Activated CD4-positive, alpha-beta T cell treated with anti-CD3 and anti-CD28 coated beads, Interleukin-2, amount 50 U/mL, for 1 hour (primary cell): ENCODE measurements at regions not wholly inside any gene's neighbourhood (a gene's known extent, or its start where the extent isn't known, plus 50 kb on each side); places are given as distances from the start of the nearest gene placed in this dataset.

Source experiments
- DNase-seq: peaks from one replicate; pipeline ENCODE4 v3.0.0-alpha.2; 2020

DNA sequence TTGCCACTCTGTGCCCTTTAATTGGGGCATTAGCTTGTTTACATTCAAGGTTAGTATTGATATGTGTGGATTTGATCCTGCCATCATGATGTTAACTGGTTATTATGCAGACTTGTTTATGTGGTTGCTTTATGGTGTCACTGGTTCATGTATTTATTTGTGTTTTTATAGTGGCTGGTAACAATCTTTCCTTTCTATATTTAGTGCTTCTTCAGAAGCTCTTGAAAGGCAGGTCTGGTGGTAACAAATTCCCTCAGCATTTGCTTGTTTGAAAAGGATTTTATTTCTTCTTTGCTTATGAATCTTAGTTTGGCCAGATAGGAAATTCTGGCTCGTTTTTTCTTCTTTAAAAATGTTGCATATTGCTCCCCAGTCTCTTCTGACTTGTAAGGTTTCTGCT is 215.4 kb downstream of the ZC3H11B start:
- DNase-seq, result no peak

DNA sequence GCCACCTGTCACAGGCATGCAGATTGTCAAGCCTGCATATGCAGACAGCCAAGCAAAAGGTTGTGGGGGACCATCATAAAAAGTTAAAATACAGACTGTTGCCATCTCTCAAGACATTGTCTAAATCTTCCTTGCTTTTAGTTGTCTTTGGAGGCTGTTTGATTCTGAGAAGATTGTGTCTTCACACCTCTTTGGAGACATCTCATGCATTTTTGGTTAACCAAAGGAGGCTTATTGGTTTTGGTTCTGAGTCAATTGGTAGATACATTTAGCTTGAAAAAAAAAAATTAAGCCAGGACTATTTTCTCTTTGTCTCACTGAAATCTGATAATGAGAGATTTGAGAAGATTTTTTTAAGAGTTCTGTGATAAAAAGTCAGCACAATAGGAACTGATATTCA is 217.6 kb downstream of the LYPLAL1 start:
- DNase-seq, result no peak

DNA sequence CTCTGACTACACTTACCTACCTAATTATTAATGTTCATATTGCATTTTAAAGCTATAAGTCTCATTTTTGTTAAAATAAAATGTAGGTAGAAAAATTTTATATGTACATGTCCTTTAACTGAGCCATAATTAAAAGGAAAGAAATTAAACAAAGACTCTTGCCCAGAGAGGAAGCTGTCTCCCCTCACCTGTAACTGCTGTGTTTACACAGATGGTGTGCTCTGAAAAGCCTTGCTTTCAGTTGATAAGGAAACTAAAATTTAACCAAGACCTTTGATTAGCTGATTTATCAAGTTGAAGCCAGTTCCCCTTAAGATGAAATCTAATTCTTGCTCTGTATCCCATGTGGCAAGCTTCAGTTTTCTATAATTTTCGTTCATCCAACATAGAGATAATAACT is 213.5 kb downstream of the LYPLAL1 start:
- no peak for DNase-seq

DNA sequence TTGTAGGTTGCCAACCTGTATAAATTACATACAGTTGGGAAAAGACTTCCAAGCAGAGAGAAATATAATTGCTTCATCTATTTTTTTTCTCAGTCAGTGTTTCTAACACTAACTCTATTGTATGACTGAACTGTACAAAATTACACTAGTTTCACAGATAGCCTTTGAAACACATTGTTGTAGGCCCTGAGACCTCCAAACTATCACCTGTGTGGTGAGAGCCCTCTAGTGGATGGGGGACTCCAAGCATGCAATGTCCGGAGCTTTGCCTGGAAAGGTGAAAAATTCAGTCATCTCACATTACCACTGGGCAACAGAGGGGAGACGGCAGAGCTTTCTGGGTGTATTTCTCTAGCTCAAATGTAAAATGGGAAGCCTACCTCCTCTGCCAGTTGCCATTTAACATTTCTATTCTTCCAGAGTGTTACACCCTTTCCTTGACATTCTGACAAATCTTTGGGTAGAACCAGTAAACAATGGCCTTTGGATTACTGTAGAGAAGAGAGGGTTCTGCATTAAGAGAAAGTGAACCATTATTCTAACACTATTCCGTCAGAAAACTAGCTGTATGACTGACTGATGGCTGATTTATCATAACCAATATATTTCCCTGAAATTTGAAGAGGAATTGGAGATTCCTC is 212.2 kb downstream of the LYPLAL1 start:
- peak; percentile 2 for DNase-seq

DNA sequence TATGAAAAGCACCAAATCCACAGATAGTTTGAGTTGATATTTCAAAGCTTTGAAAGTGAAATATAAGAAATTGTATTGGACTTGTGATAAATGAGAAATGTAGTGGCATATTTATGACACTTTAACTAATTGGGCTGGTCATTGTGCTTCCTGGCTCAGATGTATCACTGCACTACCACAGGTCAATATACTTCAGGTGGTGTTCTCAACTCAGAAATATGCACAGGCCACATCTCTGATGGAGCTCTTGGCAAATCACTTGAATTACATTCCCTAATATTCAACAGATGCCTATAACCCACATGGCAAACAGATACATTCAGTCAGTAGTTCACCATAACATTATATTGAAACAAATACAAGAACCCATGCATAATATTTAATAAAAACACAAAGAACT is 209.6 kb downstream of the LYPLAL1 start:
- no peak for DNase-seq

DNA sequence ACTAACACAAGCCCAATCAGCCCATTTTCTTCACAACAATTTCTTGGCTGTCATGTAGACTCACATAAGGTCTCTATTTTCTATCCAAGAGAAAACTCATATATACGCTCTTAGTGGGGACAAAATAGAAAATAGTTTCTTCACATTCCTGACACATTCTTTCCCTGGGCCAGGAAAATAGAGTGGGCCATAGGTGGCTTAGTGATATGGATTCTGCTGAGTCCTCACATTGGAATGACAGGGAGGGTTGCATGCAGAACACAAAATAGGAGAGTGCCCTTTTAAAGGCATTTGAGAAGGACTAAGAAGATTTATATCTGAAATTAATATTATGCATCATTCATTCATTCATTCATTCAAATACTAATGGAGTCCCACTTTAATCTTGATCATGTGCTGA is 207.7 kb downstream of the LYPLAL1 start:
- no peak for DNase-seq

DNA sequence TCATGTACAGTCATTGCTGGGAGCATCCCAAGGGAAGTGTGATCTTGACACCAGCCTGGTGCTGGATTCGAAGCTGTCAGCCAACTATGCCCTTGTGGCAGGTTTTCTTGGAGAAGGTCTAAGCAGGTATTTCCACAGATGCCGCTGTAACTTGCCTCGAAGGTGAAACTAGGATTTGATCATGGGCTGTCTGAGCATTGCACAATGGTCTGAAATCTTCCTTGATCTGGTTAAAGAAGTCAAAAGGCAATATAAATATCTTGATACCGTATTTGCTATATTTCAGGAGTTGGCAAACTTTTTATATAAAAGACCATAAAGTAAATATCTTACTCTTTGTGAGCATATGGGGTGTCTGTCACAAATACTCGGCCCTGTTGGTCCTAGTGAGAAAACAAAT is 206.8 kb downstream of the LYPLAL1 start:
- no peak for DNase-seq

DNA sequence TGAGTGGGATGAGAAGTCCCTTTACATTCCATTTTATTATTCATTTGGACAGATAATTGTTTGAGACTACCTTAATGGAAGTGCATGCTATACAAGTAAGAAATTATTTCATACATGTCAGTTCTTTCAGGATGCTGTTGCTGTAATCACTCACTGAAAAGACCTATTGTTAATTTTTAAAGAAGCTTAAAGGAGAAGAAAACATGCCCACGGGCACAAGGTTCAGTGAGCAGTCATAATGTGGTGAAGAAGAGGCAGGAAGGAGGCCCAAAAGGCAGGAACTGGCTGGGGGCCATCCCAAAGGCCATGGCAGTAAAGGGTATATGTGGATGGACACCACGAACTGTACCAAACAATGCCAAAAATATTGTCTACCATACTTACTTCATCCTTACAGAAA is 206.0 kb downstream of the LYPLAL1 start:
- no peak for DNase-seq

DNA sequence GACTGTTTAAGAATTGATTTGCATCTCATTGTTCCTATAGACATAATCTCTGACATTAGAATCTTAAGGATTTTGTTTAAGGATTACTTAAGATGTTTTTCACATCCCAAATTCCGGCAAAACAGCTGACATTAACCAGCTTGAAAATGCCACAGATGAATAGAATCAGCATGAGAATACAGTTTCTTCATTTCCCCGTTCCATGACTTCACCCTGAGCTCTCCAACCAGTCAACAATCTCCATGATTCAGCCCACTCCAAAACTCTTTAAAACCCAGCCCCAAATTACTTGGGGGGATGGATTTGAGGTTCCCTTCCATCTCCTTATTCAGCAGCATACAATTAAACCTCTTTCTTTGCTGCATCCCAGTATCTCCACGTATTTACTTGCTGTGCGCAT is 201.0 kb downstream of the LYPLAL1 start:
- no peak for DNase-seq

DNA sequence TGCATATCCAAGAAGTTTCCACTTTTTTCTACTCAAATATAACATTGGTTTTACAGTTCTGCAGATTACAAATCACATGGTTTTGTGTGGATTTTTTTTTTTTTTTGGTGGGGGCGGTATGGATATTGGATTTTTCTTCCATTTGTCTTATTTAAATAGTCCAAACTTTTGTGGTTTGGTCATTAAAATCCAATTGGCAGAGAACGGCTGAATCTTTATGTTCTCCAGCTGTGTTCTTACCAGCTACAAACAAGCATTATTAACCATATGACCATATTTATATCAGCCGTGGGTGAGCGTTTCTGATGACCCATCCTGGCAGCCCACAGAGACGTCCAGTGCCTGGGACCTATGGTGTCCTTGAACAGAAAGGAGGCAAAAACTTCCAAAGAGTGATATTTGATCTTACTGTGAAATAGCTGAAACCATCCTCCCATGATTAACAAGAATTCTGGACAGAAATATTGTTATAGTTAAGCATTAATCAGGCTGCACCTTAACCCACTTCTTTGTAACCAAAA is 200.4 kb downstream of the LYPLAL1 start:
- no peak for DNase-seq

DNA sequence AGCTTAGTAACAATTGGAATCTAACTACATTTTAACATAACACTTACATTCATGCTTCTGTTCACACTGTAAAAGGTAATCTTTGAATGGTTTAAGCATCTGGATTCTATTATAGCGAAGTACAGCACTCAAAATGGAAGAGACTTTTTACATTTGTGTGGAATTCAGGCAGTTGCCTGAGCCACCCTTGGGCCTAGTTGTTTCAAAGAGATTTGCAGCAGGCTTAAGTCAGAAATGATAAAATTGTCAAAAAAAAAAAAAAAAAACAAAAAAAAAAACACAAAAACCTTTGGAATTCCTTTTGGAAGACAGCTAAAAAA is 199.9 kb downstream of the LYPLAL1 start:
- DNase-seq, result no peak

DNA sequence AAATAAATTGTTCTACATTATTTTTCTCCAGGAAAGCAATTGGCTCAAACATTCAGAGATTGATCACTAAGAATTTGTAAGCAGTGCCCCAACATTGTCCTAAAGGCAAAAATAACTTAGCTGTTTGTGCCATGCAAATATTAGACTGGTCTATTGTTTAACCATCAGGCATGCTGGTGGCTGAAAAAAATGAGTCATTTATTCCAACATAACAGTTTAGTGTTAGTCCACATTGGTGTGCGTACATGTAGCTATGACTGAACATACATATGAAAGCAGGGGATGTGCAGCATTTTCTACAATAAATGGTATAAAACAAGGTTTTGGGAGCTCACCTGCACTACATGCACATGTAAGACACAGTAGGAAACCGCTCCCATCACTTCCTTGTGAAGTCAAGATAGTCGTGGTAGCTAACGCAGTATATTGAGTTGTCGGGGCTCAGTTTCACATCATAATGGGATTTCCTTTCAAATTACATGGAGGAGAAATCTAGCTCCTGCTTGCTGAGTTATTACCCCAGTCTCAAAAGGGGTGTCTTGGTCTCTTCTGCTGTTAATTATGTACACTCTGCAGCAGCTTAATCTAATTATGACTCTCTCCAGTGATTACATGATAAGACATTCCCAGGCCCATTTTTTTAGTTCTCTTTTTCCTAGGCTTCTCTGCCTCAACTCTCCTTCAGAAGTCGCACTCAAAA is 199.4 kb downstream of the LYPLAL1 start:
- no peak for DNase-seq

DNA sequence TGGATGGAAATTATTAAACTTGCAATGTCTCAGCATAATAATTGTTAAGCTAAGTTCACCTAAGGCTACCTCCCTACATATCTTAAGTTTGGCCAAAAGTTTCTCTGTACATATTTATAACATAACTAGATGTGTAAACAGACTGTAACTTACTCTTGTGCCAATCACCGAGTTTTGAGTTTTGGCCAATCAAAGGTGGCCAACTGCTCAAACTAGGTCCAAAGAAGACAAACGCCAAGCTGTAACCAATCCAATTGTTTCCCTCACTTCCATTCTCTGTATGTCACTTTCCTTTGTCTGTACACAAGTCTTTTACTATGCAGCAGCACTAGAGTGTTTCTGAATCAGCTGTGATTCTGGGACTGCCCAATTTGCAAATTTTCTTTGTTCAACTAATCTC is 197.8 kb downstream of the LYPLAL1 start:
- no peak for DNase-seq

DNA sequence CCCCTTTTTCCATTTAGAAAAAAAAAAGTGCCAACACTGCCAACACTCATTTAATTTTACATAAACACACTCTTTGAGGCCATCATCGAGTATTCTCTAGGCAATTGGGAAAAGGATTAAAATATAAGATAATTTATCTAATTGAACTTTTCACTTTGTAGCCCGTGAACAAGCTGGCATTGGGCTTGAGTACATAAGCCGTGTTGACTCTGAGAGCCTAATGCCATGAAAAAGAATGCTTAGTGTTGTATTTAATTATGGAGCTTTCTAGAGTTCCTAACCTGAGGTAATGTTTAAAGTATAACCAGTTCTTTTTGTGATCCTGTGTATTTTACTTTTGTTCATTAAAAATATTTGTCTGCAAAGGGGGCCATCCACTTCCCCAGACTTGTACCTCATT is 193.8 kb downstream of the LYPLAL1 start:
- DNase-seq, result no peak

DNA sequence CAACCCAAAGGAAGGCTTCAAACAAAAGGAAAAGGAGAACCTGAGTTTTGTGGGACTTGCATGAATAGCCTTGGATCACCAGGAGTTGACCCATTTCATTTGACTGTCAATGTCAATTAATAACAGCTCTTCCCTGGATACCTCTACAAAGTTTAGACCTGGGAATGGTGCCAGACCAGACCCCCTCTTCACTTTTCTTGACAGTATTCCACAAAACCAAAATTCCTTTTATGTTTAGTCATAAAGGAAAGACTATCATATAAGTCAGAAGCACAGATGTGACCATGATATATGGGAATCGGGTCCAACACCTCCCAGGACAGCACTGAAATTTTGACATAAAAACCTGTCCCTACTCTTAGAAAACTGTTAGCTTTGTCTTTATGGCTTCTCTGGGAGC is 191.8 kb downstream of the LYPLAL1 start:
- no peak for DNase-seq

DNA sequence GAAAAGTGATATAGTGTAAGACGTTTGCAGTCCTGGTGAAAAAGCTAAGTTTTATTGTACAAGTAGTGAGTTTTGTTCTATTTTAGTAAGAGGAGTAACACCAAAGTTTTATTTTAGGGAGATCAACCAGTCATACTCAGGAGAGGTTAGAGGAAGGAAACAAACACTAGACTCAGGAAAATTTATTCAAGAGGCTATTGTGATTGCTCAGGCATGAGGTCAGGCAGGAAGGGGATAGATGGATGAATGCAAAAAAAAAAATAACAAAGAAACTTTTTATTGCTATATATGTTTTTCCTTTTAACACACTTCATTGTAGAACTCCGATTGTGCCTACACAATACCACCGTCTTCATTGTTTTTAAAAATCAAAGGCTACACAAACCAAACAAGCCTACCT is 189.0 kb downstream of the LYPLAL1 start:
- no peak for DNase-seq

DNA sequence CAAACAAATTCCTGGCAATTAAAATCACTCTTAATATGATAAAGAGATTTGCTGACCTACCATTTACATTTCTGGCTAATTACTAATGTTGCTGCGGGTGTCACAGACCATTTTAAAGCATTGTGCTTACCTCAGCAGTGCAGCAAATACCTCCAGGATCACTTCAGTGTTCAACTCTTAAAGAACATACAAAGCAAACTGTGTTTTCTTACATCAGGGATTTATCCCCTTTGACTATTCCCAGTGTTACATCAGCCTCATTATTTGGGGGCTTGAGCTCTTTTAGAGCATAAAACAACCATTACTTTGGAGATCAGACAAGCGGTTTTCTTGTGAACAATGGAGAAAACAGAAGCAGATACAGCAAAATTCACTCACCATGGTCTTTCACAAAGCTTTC is 185.4 kb downstream of the LYPLAL1 start:
- DNase-seq, result no peak

DNA sequence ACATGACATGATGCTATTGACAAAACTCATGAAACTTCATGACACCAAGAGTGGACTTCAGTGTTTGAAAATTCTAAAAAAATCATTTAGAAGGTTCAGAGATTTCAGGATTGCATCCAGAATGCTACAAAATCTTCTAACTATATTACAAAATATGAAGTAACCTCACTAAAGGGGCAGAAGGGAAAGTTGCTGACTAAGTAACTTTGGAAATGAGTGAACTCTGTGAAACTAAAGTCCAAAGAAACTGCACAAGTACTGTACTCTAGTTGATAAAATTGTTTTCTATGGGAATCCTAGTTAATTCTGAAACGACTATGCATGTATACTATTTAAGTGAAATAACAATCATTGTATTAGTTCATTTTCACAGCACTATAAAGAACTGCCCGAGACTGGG is 184.4 kb downstream of the LYPLAL1 start:
- DNase-seq, result no peak

DNA sequence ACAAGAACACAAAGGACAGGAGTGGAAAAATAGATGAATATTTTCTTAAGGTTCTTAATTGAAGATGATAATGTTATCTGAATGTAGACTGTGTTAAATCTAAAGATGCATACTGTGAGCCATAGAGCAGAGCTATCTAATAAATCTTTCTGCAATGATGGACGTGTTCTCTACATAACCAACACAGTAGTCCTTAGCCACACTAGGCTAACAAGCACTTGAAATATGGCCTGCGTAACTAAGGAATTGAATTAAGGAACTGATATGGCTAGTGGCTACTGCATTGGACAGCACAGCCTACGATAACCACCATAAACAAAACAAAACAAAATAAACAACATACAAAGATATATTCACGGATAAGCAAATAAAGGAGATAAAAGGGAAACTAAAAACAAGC is 181.3 kb downstream of the LYPLAL1 start:
- no peak for DNase-seq

DNA sequence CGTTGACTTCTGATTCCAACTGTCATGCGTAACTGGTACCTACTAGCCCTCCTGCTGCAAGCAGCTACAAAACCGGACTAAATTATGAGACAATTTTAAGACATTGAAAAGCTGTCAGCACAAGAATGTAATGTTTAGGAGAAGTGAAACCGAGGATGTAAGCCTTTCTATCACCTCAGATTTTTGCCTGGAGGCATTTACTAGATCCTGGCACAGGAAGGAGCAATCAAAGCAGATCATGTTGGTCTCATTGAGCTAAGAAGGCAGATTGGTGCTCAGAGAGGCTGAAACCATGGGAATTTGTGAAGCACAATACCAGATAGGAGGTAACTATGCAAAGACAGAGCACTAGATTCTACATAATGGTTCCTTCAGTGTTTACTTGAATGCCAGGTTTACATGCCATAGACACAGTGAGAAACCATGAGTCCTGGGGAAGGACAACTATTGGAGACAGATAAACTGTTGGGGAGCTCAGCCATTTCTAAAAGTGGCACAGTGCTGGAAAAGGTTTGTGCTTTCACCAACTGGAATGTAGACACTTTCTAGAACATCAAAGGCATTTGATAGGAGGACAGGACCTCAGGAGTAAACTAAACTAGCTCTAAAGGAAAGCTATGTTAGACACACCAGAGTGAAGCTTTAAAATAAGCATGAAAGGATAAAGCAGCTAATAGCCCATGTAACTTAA is 179.4 kb downstream of the LYPLAL1 start:
- DNase-seq, result no peak

DNA sequence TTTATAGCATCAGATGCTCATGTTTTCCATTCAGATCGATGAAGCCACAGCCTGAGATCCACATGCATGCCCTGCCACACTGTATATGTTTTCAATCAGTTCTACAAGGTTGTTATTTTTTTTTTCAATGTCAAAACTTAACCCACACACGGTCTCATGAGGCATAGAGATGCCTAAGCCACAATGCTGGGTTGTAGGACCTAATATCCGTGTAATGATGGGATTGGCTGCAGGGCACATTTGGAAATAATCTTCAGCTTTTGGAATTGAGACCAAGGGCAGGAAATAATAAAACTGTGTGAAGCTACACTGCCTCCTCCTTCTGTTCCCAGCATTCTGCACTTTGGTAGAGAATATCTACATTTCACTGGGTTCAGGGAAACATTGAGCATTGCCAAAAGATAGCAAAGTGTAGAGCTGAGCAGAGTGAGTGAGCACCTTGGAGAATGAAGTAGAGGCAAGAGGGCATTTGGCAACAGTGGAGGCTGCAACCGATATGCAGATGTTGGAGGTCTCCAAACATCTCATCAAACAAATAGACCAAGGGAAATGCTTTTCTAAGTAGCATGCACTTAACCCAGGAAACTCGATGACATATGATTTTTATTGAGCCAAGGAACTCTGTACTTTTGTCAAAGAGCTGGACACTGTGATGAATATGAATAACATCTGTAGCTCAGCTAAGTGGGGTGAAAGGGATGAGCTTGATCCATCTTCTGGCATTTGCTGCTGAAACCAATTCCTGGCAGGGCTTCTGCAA is 176.7 kb downstream of the LYPLAL1 start:
- DNase-seq, result no peak

DNA sequence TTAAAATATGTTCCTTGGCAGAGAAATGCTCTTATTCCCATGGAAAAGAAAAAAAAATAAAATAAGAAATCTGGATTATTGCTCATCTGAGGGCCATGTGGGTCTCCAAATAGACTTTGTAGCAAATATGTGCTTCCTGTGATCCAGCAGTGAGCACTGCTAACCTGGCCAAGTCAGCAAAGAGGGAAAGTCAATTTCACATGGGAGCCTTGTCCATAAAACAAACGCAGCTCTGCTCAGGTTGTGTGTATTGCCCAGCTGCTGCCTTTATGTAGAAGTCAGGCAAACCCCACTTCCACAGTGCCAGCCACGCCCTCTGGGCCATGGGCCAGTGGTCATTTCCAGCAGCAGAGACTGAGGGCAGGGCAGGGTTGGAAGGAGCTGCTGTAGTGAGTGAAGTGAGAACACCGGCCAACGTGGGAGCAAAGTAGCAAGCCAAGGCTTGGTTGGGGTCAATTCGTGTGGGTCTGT is 174.3 kb downstream of the LYPLAL1 start:
- no peak for DNase-seq

DNA sequence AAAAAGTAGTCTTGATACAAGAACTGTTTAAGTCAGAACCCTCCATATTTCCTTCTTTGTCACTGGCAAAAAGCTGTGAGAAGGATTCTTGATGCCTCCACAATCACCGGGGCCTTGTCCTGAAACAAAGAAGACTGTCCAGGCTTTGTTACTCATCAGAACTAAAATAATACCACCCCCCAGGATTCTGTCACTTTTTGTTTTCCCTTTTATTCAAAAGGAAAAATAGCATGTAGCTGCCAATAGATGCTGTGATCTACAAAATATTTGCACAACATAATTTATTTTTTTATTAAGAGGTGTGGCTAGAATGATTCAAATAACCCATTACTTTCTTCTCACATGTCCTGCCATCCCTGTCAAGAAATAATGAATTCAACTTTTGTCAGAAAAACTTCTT is 173.7 kb downstream of the LYPLAL1 start:
- DNase-seq, result no peak

DNA sequence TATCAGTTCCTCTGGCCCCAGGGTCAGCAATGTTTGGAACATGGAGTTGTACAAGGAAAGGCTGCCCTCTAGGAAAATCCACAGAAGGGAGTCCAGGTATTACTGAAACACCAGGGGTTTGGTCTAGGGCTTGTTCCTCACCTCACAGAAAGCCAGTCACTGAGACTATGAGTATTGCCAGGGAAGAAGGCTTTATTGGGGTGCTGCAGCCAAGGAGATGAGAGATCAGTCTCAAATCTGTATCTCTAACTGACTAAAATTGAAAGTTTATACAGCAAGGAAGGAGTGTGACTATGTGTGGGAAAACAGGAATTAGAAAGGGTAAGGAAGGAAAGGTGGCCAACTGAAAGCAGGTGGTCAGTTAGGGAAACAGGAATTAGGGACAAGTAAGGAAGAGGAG is 172.3 kb downstream of the LYPLAL1 start:
- DNase-seq, result no peak
